Type B pancreatic cell (in vitro differentiated cells): ENCODE measurements at regions not wholly inside any gene's neighbourhood (a gene's known extent, or its start where the extent isn't known, plus 50 kb on each side); places are given as distances from the start of the nearest gene placed in this dataset.

Source experiments
- DNase-seq: peaks from one replicate; pipeline ENCODE4 v3.0.0; 2021; ENCODE audit warnings: mixed read lengths; ENCODE audit not compliant: unreplicated experiment; ENCODE audit errors: extremely low spot score
- H3K27ac Mint-ChIP-seq: 2 replicates; pipeline ENCODE4 v1.8.0; 2021; ENCODE audit warnings: mild to moderate bottlenecking, mixed read lengths
- H3K27me3 Mint-ChIP-seq: 2 replicates; pipeline ENCODE4 v1.8.0; 2021; ENCODE audit warnings: mixed read lengths
- H3K36me3 Mint-ChIP-seq: 2 replicates; pipeline ENCODE4 v1.8.0; 2021; ENCODE audit warnings: mixed read lengths
- H3K4me1 Mint-ChIP-seq: one replicate; pipeline ENCODE4 v1.8.0; 2021; ENCODE audit warnings: mixed read lengths; ENCODE audit not compliant: unreplicated experiment
- H3K4me3 Mint-ChIP-seq: 2 replicates; pipeline ENCODE4 v1.8.0; 2021; ENCODE audit warnings: mild to moderate bottlenecking, mixed read lengths
- H3K9me3 Mint-ChIP-seq: 2 replicates; pipeline ENCODE4 v1.8.0; 2021; ENCODE audit warnings: mixed read lengths
- TF ChIP-seq, protein P1 (sequence below): fragments of 200-600 bp; sonication (generic); conservative IDR thresholded peaks from 2 replicates; pipeline ENCODE4 v1.5.0; 2021; ENCODE audit warnings: antibody characterized with exemption, mild to moderate bottlenecking

- Mint-ChIP-seq H3K27ac (no peak overlapping the region), H3K27me3 (peaks cover 39% of the 10 kb centered on the region), H3K4me3 (no peak overlapping the region), H3K9me3 (no peaks in the 10 kb centered on the region), H3K4me1 (no peaks in the 10 kb centered on the region), H3K36me3 (no peaks in the 10 kb centered on the region)
- no peak for DNase-seq
- TF ChIP-seq, protein P1, sequence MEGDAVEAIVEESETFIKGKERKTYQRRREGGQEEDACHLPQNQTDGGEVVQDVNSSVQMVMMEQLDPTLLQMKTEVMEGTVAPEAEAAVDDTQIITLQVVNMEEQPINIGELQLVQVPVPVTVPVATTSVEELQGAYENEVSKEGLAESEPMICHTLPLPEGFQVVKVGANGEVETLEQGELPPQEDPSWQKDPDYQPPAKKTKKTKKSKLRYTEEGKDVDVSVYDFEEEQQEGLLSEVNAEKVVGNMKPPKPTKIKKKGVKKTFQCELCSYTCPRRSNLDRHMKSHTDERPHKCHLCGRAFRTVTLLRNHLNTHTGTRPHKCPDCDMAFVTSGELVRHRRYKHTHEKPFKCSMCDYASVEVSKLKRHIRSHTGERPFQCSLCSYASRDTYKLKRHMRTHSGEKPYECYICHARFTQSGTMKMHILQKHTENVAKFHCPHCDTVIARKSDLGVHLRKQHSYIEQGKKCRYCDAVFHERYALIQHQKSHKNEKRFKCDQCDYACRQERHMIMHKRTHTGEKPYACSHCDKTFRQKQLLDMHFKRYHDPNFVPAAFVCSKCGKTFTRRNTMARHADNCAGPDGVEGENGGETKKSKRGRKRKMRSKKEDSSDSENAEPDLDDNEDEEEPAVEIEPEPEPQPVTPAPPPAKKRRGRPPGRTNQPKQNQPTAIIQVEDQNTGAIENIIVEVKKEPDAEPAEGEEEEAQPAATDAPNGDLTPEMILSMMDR = no peak
Observed at GRCh38 chr2:129887688-129888266, 91.7 kb upstream of the RAB6C start.

DNA sequence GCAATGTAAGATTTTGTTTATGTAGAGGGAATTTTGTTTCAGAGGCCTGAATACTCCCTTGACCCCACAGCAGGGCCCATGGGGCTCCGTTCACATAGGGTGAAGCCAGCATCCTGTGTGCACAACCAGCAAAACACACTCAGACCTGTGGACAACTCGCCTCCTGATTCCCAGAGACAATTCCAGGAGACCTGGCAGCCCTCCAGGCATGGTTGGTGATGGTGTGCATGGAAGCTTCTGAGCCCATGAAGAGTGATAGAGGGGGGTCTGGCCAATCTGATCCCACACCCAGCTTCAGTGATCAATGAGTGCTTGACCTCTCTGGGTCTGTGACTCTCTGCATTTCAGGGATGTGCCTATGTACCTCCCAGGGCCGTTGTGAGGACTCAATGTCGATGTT, 91.0 kb upstream of the RAB6C start:
- Mint-ChIP-seq H3K9me3 (no peaks in the 10 kb centered on the region), H3K4me1 (no peaks in the 10 kb centered on the region), H3K27ac (no peak overlapping the region), H3K36me3 (no peaks in the 10 kb centered on the region), H3K4me3 (no peak overlapping the region), H3K27me3 (peaks cover 36% of the 10 kb centered on the region)
- DNase-seq = no peak
- TF ChIP-seq, protein P1 = no peak

DNA sequence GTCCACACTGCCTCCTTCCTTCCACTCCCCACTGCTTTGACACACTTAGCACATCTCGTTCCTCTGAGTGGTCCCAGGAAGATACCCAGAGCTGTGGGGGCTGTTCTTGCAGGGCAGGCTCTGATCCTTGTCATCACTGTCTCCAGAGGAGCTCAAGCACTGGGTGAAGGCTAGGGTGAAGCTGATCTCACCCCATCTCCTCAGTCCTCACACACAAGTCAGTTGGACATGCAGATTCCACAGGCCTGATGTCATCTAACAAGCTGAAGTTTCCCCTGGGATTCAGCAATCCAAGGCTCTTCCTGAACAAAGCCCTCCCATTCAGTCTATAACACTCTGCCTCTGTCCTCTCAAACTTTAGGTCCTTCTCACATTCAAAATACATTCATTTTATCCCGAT, 90.6 kb upstream of the RAB6C start:
- Mint-ChIP-seq H3K9me3 (no peaks in the 10 kb centered on the region), H3K4me1 (no peaks in the 10 kb centered on the region), H3K27ac (no peak overlapping the region), H3K27me3 (peaks cover 36% of the 10 kb centered on the region), H3K4me3 (no peak overlapping the region), H3K36me3 (no peaks in the 10 kb centered on the region)
- DNase-seq = no peak
- TF ChIP-seq, protein P1 = no peak

DNA sequence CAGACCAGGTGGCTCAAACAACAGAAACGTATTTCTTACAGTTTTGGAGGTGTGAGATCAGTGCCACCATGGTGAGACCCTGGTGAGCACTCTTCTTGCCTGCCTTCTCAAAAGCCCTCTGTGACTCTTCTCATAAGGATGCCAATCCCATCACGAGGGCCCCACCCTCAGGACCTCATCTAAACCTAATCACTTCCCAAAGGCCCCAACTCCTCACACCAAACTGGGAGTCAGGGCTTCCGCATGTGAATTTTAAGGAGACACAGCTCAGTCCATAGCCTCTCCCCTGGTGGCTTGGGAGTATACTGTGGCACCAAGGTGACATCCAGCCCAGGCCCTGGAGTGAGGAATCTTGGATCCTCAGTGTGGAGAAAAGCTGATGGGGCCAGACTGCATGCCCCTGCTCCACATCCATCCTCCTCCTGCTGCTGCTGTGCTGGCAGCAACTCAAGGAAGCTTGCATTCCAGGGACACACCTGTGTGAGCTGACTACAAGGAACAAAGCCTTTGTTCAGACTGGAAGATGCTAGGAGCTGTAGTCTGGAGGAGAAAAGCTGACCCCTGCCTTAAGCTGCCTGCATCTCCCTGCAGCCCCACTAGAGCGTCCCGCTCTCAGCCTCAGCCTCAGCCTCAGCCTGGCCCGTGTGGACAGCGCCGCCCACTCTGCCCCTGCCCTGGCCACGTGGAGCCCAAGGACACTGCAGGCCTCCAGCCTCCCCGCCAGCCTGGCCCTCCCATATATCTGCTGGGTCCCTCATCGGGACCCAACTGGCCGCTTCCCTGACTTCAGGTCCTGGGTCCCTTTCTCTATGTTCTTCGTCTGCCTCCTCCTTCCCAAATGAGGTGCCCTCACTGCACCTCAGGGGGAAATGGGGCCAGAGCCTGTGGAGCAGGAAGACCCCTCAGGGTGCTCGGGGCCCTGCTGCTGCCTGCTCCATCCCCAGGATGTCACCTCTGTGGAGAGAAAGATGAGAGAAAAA, 87.8 kb upstream of the RAB6C start:
- no peaks in the 10 kb centered on the region for H3K9me3 Mint-ChIP-seq
- H3K36me3 Mint-ChIP-seq = no peaks in the 10 kb centered on the region
- no peak overlapping the region for H3K27ac Mint-ChIP-seq
- no peak for DNase-seq
- no peak overlapping the region for H3K4me3 Mint-ChIP-seq
- H3K27me3 Mint-ChIP-seq = peaks cover 39% of the 10 kb centered on the region
- H3K4me1 Mint-ChIP-seq = peaks cover 3% of the 10 kb centered on the region
- TF ChIP-seq, protein P1 = no peak

DNA sequence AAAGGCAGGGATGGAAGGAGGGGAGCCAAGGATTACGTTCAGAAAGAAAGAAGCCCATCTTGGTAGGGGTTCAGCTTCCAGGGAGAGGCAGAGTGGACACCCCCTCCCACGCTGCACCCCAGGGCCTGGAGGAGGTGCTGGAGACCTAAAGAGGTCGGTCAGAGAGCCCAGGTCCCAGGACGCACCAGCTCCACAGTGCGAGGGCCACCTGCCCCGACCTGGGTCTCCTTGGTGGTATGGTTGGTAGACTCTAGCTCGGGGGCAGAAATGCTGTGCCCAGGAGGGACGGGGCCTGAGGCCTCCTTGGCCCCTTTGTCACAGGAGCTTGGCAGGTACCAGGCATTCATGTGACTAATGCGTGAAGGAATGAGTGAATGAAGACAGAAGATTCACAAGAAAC, 87.1 kb upstream of the RAB6C start:
- Mint-ChIP-seq H3K4me1 (peaks cover 3% of the 10 kb centered on the region), H3K27me3 (peaks cover 45% of the 10 kb centered on the region), H3K27ac (no peak overlapping the region), H3K36me3 (no peaks in the 10 kb centered on the region), H3K4me3 (no peak overlapping the region), H3K9me3 (no peaks in the 10 kb centered on the region)
- no peak for DNase-seq
- TF ChIP-seq, protein P1 = no peak
